ENCODE measurements at regions not wholly inside any gene's neighbourhood (a gene's known extent, or its start where the extent isn't known, plus 50 kb on each side); places are given as distances from the start of the nearest gene placed in this dataset.

DNA sequence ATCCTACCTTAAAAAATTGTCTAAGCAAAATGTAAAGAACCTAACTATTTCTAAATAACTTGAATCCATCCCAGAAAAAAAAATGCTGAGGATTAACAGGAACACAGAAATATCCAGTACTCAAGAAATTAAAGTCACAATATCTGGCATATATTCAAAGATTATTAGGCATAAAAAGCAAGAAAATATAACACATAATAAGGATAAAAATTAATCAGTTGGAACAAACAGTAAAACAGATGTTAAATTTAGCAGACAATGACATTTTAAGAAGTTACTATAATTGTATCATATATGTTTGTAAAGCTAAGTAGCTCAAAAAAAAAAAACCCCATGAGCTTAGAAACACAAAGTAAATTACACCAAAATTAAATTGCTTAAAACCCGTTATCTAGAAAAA lies 427.4 kb upstream of the GYPC start:
- ChIA-PET CTCF (interaction anchor here (1.2 kb wide), 1 partner anchor 16 kb away, joined by 3 read pairs; no protein-coding TSS in a partner anchor), SMC1A (ENCODE audit: uncharacterized antibody, unreplicated experiment) (interaction anchor here (0.6 kb wide), 1 partner anchor 549 kb away, joined by 3 read pairs; no protein-coding TSS in a partner anchor)
- TF ChIP-seq DPF2 (IDR thresholded peaks at IDR 0.05) (no peak), ATF2 (IDR thresholded peaks at IDR 0.05; ENCODE audit: low read length) (no peak), POU2F2 (IDR thresholded peaks at IDR 0.05; ENCODE audit: borderline replicate concordance, low read depth, low read length) (no peak), ZNF24 (IDR thresholded peaks at IDR 0.05) (no peak), IKZF1 (conservative IDR thresholded peaks at IDR 0.05) (no peak), ZNF384 (IDR thresholded peaks at IDR 0.05; ENCODE audit: borderline replicate concordance, low read depth, low read length) (no peak), GABPA (IDR thresholded peaks at IDR 0.05; ENCODE audit: low read depth) (no peak), PAX8 (IDR thresholded peaks at IDR 0.05) (no peak), PML (IDR thresholded peaks at IDR 0.05; ENCODE audit: low read length) (no peak), ZBTB11 (CRISPR knock-in tag; IDR thresholded peaks at IDR 0.05) (no peak), NR2C2 (IDR thresholded peaks at IDR 0.05; ENCODE audit: borderline replicate concordance, control insufficient read depth, insufficient read length, low read depth) (no peak), SMARCA5 (IDR thresholded peaks at IDR 0.05) (no peak), MEF2A (IDR thresholded peaks at IDR 0.05; ENCODE audit: insufficient read depth, low read depth, low read length) (no peak), HCFC1 (IDR thresholded peaks at IDR 0.05; ENCODE audit: low read length) (no peak), USF1 (IDR thresholded peaks at IDR 0.05; ENCODE audit: borderline replicate concordance, extremely low read length, insufficient read depth, low read depth, low read length) (no peak), SREBF1 (IDR thresholded peaks at IDR 0.05; ENCODE audit: low read length) (no peak)
- TF ChIP-seq, protein P1, sequence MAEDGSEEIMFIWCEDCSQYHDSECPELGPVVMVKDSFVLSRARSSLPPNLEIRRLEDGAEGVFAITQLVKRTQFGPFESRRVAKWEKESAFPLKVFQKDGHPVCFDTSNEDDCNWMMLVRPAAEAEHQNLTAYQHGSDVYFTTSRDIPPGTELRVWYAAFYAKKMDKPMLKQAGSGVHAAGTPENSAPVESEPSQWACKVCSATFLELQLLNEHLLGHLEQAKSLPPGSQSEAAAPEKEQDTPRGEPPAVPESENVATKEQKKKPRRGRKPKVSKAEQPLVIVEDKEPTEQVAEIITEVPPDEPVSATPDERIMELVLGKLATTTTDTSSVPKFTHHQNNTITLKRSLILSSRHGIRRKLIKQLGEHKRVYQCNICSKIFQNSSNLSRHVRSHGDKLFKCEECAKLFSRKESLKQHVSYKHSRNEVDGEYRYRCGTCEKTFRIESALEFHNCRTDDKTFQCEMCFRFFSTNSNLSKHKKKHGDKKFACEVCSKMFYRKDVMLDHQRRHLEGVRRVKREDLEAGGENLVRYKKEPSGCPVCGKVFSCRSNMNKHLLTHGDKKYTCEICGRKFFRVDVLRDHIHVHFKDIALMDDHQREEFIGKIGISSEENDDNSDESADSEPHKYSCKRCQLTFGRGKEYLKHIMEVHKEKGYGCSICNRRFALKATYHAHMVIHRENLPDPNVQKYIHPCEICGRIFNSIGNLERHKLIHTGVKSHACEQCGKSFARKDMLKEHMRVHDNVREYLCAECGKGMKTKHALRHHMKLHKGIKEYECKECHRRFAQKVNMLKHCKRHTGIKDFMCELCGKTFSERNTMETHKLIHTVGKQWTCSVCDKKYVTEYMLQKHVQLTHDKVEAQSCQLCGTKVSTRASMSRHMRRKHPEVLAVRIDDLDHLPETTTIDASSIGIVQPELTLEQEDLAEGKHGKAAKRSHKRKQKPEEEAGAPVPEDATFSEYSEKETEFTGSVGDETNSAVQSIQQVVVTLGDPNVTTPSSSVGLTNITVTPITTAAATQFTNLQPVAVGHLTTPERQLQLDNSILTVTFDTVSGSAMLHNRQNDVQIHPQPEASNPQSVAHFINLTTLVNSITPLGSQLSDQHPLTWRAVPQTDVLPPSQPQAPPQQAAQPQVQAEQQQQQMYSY (CRISPR knock-in tag; IDR thresholded peaks at IDR 0.05), result no peak

More for the DNA sequence above, 427.4 kb upstream of the GYPC start:
- no peaks in the 10 kb centered on the region for H3K9me3 ChIP-seq (replicated peaks; ENCODE audit: control insufficient read depth, insufficient read depth, low read length)
- no peak overlapping the region for H3K9ac ChIP-seq (ENCODE audit: control insufficient read depth, insufficient read depth, low read length)
- no peak overlapping the region for H3K27ac ChIP-seq (ENCODE audit: control insufficient read depth, insufficient read depth)
- WGBS (ENCODE audit: insufficient coverage, insufficient replicate concordance, low lambda C conversion rate, missing lambda C conversion rate), result 35% methylated on average over 1 of the region's 1 CpG
- RAD21 ChIA-PET (ENCODE audit: unreplicated experiment), result no interaction called here
- H3K79me2 ChIP-seq (ENCODE audit: control insufficient read depth, insufficient read depth, low read length), result no peaks in the 10 kb centered on the region
- BruUV-seq (replicated peaks), result no TSS peak
- in situ Hi-C loops (cut with MboI) (no loop called here), intact Hi-C loops (cut with micrococcal nuclease; ENCODE audit: unreplicated experiment) (no loop called here)
- no peaks in the 10 kb centered on the region for H3K4me1 ChIP-seq (ENCODE audit: control insufficient read depth, insufficient read depth, low read length)
- FAIRE-seq (no peak), ATAC-seq (no peak), DNase-seq (ENCODE audit: low read depth, low spot score) (no peak)
- POLR2A ChIA-PET, result no interaction called here
- no peak overlapping the region for H3K4me2 ChIP-seq (ENCODE audit: control insufficient read depth, insufficient read depth)
- no peak overlapping the region for H3K4me3 ChIP-seq
- H3K27me3 ChIP-seq (replicated peaks in 1 of 2; ENCODE audit: control insufficient read depth in 2 of 2, insufficient read depth in 2 of 2, low read length in 1 of 2), result no peaks in the 10 kb centered on the region
- no peak overlapping the region for H2AFZ ChIP-seq (ENCODE audit: control insufficient read depth, low read depth, low read length)
- no peaks in the 10 kb centered on the region for H3K36me3 ChIP-seq (ENCODE audit: control insufficient read depth in 2 of 2, insufficient read depth in 2 of 2, low read length in 1 of 2)
- no peaks in the 10 kb centered on the region for H4K20me1 ChIP-seq (ENCODE audit: control insufficient read depth, insufficient read depth)

All from GM12878 (cell line).